Adrenal gland (tissue), 5 donors: ENCODE measurements at regions not wholly inside any gene's neighbourhood (a gene's known extent, or its start where the extent isn't known, plus 50 kb on each side); places are given as distances from the start of the nearest gene placed in this dataset.

ENCODE experiments used
- CTCF ChIP-seq, 6 experiments: fragments of 450-650 bp in 4 of 6; fragments of 200-600 bp in 2 of 6; sonication (generic) in 1 of 6; IDR thresholded peaks; 1 replicate in 5 of 6; 2 replicates in 1 of 6; pipeline versions ENCODE4 v1.5.1 to v1.8.0; 2016 to 2021; ENCODE audit warnings: antibody characterized with exemption in 6 of 6, mild to moderate bottlenecking in 2 of 6, moderate library complexity in 1 of 6
- POLR2A ChIP-seq, 2 donors: fragments of 450-650 bp; IDR thresholded peaks; one replicate each; pipeline ENCODE4 v1.6.1; 2017; ENCODE audit warnings: antibody characterized with exemption in 2 of 2, mild to moderate bottlenecking in 2 of 2, moderate library complexity in 1 of 2
- donor health status: DM: no; HTN: no; CAD: no.

- TF ChIP-seq CTCF (IDR thresholded peaks at IDR 0.05) (no peak), POLR2A (IDR thresholded peaks at IDR 0.05) (no peak)
These were observed 298.2 kb upstream of the LRRC7 start for GRCh38 chr1:69269491-69269890.
